GM18498 (cell line): ENCODE measurements at regions not wholly inside any gene's neighbourhood (a gene's known extent, or its start where the extent isn't known, plus 50 kb on each side); places are given as distances from the start of the nearest gene placed in this dataset.
"Not testable (repeated sequence)": the region's sequence is repeated elsewhere in the genome, so short reads cannot be mapped to it uniquely, and the experiment has no call there.

ENCODE experiments used
- ATAC-seq: cut with Tn5 transposase; IDR thresholded peaks from one replicate; pipeline ENCODE4 v1.9.1; 2021; ENCODE audit warnings: mild to moderate bottlenecking, moderate library complexity; ENCODE audit not compliant: unreplicated experiment

- ATAC-seq, result no peak
Measured at GRCh38 chr1:30232288-30232899, 491.0 kb downstream of the MATN1 start.

- no peak for ATAC-seq
Measured at GRCh38 chr1:30229960-30230359, 493.4 kb downstream of the MATN1 start.

- no peak for ATAC-seq
Measured at GRCh38 chr1:30229557-30229956, 493.8 kb downstream of the MATN1 start.

- no peak for ATAC-seq
Measured at GRCh38 chr1:30226648-30227047, 496.7 kb downstream of the MATN1 start.

GRCh38 chr1:30225357-30225756 lies 498.0 kb downstream of the MATN1 start:
- ATAC-seq, result no peak

- no peak for ATAC-seq
Measured at GRCh38 chr1:30219675-30220074, 503.7 kb downstream of the MATN1 start.

- no peak for ATAC-seq
Measured at GRCh38 chr1:30218438-30218837, 504.9 kb downstream of the MATN1 start.

- no peak for ATAC-seq
Measured at GRCh38 chr1:30216602-30217001, 506.8 kb downstream of the MATN1 start.

GRCh38 chr1:30213936-30214335 lies 509.4 kb downstream of the MATN1 start:
- ATAC-seq, result no peak

GRCh38 chr1:30207962-30208361 lies 515.4 kb downstream of the MATN1 start:
- ATAC-seq, result not testable (repeated sequence)

- not testable (repeated sequence) for ATAC-seq
Measured at GRCh38 chr1:30206631-30207030, 516.8 kb downstream of the MATN1 start.

- not testable (repeated sequence) for ATAC-seq
Measured at GRCh38 chr1:30204916-30205315, 518.5 kb downstream of the MATN1 start.

GRCh38 chr1:30201015-30201414 lies 522.4 kb downstream of the MATN1 start:
- ATAC-seq, result no peak

- ATAC-seq, result no peak
Measured at GRCh38 chr1:30200161-30200560, 523.2 kb downstream of the MATN1 start.

- ATAC-seq, result no peak
Measured at GRCh38 chr1:30199563-30199962, 523.8 kb downstream of the MATN1 start.

GRCh38 chr1:30198795-30199403 lies 524.5 kb downstream of the MATN1 start:
- ATAC-seq, result no peak

GRCh38 chr1:30198451-30198760 lies 525.0 kb downstream of the MATN1 start:
- no peak for ATAC-seq

GRCh38 chr1:30197639-30198450 lies 525.5 kb downstream of the MATN1 start:
- no peak for ATAC-seq

- no peak for ATAC-seq
Measured at GRCh38 chr1:30196872-30197638, 526.3 kb downstream of the MATN1 start.

GRCh38 chr1:30196457-30196856 lies 526.9 kb downstream of the MATN1 start:
- no peak for ATAC-seq

- no peak for ATAC-seq
Measured at GRCh38 chr1:30195424-30196134, 527.8 kb downstream of the MATN1 start.
